ENCODE measurements at regions not wholly inside any gene's neighbourhood (a gene's known extent, or its start where the extent isn't known, plus 50 kb on each side); places are given as distances from the start of the nearest gene placed in this dataset.
"Not testable (repeated sequence)": the region's sequence is repeated elsewhere in the genome, so short reads cannot be mapped to it uniquely, and the experiment has no call there.

DNA sequence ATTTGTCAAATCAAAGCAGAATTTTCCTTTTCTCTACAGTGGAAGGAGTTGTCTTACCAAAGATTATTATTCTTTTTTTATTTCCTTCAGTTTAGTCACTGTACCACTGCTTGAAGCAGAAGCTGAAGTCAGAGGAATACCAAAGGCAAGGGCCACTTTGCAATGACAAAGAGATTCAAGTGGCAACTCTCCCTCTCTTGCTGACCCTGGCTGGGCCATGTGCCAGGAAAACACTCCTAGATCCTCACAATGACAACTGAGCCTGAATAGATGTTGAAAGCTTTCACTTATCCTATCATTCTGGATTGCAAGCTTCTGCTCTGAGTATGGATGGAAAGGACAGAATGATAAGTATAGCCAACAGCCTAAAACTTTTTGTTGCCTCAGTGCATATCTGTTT lies 618.3 kb downstream of the NR2F1-AS1 start:
- Mint-ChIP-seq H3K36me3 (no peaks in the 10 kb centered on the region), H3K27ac (no peak overlapping the region), H3K4me1 (ENCODE audit: low read depth) (no peaks in the 10 kb centered on the region), H3K27me3 (no peaks in the 10 kb centered on the region), H3K9me3 (ENCODE audit: low read depth) (peaks cover 5% of the 10 kb centered on the region), H3K4me3 (no peak overlapping the region)

GRCh38 chr5:92956886-92957285 lies 624.1 kb downstream of the NR2F1-AS1 start:
- peaks cover 1% of the 10 kb centered on the region for H3K27me3 Mint-ChIP-seq
- H3K4me3 Mint-ChIP-seq: no peak overlapping the region
- H3K36me3 Mint-ChIP-seq: no peaks in the 10 kb centered on the region
- no peak overlapping the region for H3K27ac Mint-ChIP-seq
- H3K9me3 Mint-ChIP-seq (ENCODE audit: low read depth): peaks cover 16% of the 10 kb centered on the region
- no peaks in the 10 kb centered on the region for H3K4me1 Mint-ChIP-seq (ENCODE audit: low read depth)

DNA sequence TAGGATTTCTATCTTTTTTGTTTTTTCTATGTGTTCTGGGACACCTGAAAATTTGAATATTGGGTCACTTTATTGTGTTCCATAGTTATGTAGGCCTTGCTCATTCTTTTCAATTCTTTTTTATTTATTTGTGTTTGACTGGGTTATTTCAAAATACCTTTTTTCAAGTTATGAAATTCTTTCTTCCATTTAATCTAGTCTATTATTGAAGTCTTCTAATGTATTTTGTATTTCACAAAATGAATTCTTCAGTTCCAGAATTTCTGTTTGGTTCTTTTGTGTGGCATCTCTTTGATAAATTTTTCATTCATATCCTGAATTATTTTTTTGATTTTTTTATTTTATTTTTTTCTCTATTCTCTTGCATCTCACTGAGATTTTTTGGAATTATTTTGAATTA lies 628.8 kb downstream of the NR2F1-AS1 start:
- Mint-ChIP-seq H3K4me3 (no peak overlapping the region), H3K9me3 (ENCODE audit: low read depth) (peaks cover 23% of the 10 kb centered on the region)

GRCh38 chr5:92951746-92952145 lies 629.3 kb downstream of the NR2F1-AS1 start:
- Mint-ChIP-seq H3K36me3 (no peaks in the 10 kb centered on the region), H3K4me3 (no peak overlapping the region), H3K4me1 (ENCODE audit: low read depth) (no peaks in the 10 kb centered on the region), H3K27ac (no peak overlapping the region), H3K27me3 (peaks cover 1% of the 10 kb centered on the region), H3K9me3 (ENCODE audit: low read depth) (peaks cover 23% of the 10 kb centered on the region)

More for the DNA sequence above, 628.8 kb downstream of the NR2F1-AS1 start:
- no peaks in the 10 kb centered on the region for H3K4me1 Mint-ChIP-seq (ENCODE audit: low read depth)
- H3K27me3 Mint-ChIP-seq: peaks cover 1% of the 10 kb centered on the region
- H3K27ac Mint-ChIP-seq: no peak overlapping the region
- H3K36me3 Mint-ChIP-seq: no peaks in the 10 kb centered on the region

- H3K36me3 Mint-ChIP-seq: no peaks in the 10 kb centered on the region
- no peak overlapping the region for H3K27ac Mint-ChIP-seq
- no peak overlapping the region for H3K4me3 Mint-ChIP-seq
- no peaks in the 10 kb centered on the region for H3K4me1 Mint-ChIP-seq (ENCODE audit: low read depth)
- no peaks in the 10 kb centered on the region for H3K27me3 Mint-ChIP-seq
- peaks cover 9% of the 10 kb centered on the region for H3K9me3 Mint-ChIP-seq (ENCODE audit: low read depth)
Observed at GRCh38 chr5:92946546-92946945, 634.5 kb downstream of the NR2F1-AS1 start.

DNA sequence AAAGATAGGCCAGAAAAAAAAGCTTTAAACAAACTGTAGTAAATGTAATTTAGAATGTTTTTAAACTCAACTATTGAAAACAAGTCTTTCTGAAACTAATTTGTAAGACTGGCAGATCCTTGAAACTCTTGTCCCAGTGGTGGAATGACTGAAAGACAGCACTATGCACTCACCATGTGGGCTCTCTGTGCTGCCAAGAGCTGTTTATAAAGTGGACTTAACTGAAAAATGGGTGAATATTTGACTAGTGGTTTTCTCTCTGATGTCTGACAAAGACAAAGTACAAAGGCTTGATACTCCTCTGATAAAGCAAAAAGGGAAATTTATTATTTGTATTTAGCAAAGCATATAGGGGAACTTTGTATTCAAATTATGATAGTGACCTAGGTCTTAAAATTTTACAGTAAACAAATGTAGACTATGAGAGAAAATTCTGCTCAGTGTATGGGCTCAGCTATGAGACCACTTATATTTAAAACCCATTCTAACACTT lies 635.4 kb downstream of the NR2F1-AS1 start:
- Mint-ChIP-seq H3K4me1 (ENCODE audit: low read depth) (no peaks in the 10 kb centered on the region), H3K27ac (no peak overlapping the region), H3K9me3 (ENCODE audit: low read depth) (peaks cover 5% of the 10 kb centered on the region), H3K27me3 (no peaks in the 10 kb centered on the region), H3K36me3 (no peaks in the 10 kb centered on the region), H3K4me3 (no peak overlapping the region)

GRCh38 chr5:92944903-92945604 lies 636.0 kb downstream of the NR2F1-AS1 start:
- H3K36me3 Mint-ChIP-seq: no peaks in the 10 kb centered on the region
- no peaks in the 10 kb centered on the region for H3K4me1 Mint-ChIP-seq (ENCODE audit: low read depth)
- no peaks in the 10 kb centered on the region for H3K27me3 Mint-ChIP-seq
- no peak overlapping the region for H3K27ac Mint-ChIP-seq
- H3K9me3 Mint-ChIP-seq (ENCODE audit: low read depth): peaks cover 2% of the 10 kb centered on the region
- H3K4me3 Mint-ChIP-seq: no peak overlapping the region

DNA sequence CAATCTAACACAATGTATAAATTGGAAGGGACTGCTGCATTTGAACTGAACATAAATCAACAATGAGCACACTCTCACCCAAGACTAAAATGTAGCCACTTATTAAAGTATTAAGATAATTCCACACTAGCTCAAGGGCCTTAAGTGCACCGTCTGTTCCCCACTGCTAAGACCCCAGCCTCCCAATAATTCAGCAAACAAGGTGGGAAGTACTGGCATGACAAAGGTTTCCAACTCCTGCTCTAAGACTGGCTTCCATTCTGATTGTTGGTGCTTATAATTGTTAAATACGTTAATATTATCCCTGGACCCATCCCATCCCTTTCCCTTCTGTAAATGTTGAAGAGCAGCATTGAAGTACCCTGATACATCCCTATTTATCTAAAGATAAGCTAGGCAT lies 636.7 kb downstream of the NR2F1-AS1 start:
- Mint-ChIP-seq H3K27ac (no peak overlapping the region), H3K4me3 (no peak overlapping the region), H3K27me3 (no peaks in the 10 kb centered on the region), H3K36me3 (no peaks in the 10 kb centered on the region), H3K4me1 (ENCODE audit: low read depth) (no peaks in the 10 kb centered on the region), H3K9me3 (ENCODE audit: low read depth) (no peaks in the 10 kb centered on the region)

- Mint-ChIP-seq H3K27ac (no peak overlapping the region), H3K4me1 (ENCODE audit: low read depth) (no peaks in the 10 kb centered on the region), H3K36me3 (no peaks in the 10 kb centered on the region), H3K9me3 (ENCODE audit: low read depth) (no peaks in the 10 kb centered on the region), H3K4me3 (no peak overlapping the region), H3K27me3 (no peaks in the 10 kb centered on the region)
Observed at GRCh38 chr5:92942762-92943161, 638.3 kb downstream of the NR2F1-AS1 start.

- H3K4me1 Mint-ChIP-seq (ENCODE audit: low read depth): no peaks in the 10 kb centered on the region
- no peak overlapping the region for H3K27ac Mint-ChIP-seq
- no peaks in the 10 kb centered on the region for H3K36me3 Mint-ChIP-seq
- H3K27me3 Mint-ChIP-seq: no peaks in the 10 kb centered on the region
- no peak overlapping the region for H3K4me3 Mint-ChIP-seq
- no peaks in the 10 kb centered on the region for H3K9me3 Mint-ChIP-seq (ENCODE audit: low read depth)
Observed at GRCh38 chr5:92941806-92942205, 639.2 kb downstream of the NR2F1-AS1 start.

GRCh38 chr5:92939428-92939827 lies 641.6 kb downstream of the NR2F1-AS1 start:
- H3K36me3 Mint-ChIP-seq: no peaks in the 10 kb centered on the region
- H3K27ac Mint-ChIP-seq: no peak overlapping the region
- H3K4me1 Mint-ChIP-seq (ENCODE audit: low read depth): no peaks in the 10 kb centered on the region
- no peaks in the 10 kb centered on the region for H3K9me3 Mint-ChIP-seq (ENCODE audit: low read depth)
- no peak overlapping the region for H3K4me3 Mint-ChIP-seq
- no peaks in the 10 kb centered on the region for H3K27me3 Mint-ChIP-seq

GRCh38 chr5:92937396-92937795 lies 643.6 kb downstream of the NR2F1-AS1 start:
- not testable (repeated sequence) for H3K36me3 Mint-ChIP-seq; H3K27me3 Mint-ChIP-seq; H3K4me1 Mint-ChIP-seq (ENCODE audit: low read depth); H3K27ac Mint-ChIP-seq; H3K9me3 Mint-ChIP-seq (ENCODE audit: low read depth); H3K4me3 Mint-ChIP-seq

DNA sequence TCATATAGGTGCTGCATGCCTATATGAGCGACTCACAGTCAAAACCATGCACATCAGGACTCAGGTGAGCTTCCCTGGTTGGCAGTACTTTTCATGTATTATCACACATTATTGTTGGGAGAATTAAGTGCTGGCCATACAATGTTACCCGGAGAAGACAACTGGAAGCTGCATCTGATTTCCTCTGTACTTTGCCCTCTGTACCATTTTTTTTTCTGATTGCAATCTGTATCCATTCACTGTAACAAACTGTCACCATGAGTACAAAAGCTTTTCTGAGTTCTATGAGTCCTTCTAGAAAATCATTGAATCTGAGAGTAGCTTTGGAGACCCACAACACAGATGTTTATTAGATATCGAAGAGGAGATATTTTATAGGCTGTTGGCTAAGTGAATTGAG lies 651.0 kb downstream of the NR2F1-AS1 start:
- no peaks in the 10 kb centered on the region for H3K36me3 Mint-ChIP-seq
- no peak overlapping the region for H3K27ac Mint-ChIP-seq
- H3K4me1 Mint-ChIP-seq (ENCODE audit: low read depth): no peaks in the 10 kb centered on the region
- H3K27me3 Mint-ChIP-seq: no peaks in the 10 kb centered on the region
- H3K9me3 Mint-ChIP-seq (ENCODE audit: low read depth): peaks cover 8% of the 10 kb centered on the region
- no peak overlapping the region for H3K4me3 Mint-ChIP-seq

DNA sequence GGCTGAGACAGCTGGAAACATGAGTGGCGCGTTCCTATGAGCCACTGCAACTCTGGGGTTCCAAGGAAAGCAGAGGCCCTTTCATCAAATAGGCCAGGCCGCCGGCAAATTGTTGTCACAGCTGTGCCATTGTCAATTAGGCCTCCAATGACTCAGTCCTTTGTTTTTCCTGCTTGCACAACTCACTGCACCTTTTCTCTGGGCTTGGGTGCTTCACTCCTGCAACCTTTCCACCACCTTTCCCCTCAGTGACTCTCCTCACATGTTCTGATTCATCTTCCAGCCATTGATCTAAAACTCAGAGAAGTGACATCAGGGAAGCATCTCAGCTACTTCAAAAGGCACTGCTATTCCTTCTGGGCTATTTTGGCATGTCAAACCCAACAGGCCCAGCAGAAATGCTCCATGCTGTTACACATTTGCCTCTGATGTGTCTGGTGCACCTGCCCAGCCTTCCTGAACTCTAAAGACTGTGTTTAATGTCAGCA lies 653.7 kb downstream of the NR2F1-AS1 start:
- Mint-ChIP-seq H3K4me1 (ENCODE audit: low read depth) (no peaks in the 10 kb centered on the region), H3K27me3 (no peaks in the 10 kb centered on the region), H3K9me3 (ENCODE audit: low read depth) (peaks cover 8% of the 10 kb centered on the region), H3K36me3 (no peaks in the 10 kb centered on the region), H3K27ac (no peak overlapping the region), H3K4me3 (no peak overlapping the region)

GRCh38 chr5:92923885-92924284 lies 657.1 kb downstream of the NR2F1-AS1 start:
- no peaks in the 10 kb centered on the region for H3K36me3 Mint-ChIP-seq
- H3K27me3 Mint-ChIP-seq: no peaks in the 10 kb centered on the region
- no peaks in the 10 kb centered on the region for H3K4me1 Mint-ChIP-seq (ENCODE audit: low read depth)
- H3K9me3 Mint-ChIP-seq (ENCODE audit: low read depth): peaks cover 4% of the 10 kb centered on the region
- H3K4me3 Mint-ChIP-seq: no peak overlapping the region
- no peak overlapping the region for H3K27ac Mint-ChIP-seq
